K562 (cell line): ENCODE measurements at regions not wholly inside any gene's neighbourhood (a gene's known extent, or its start where the extent isn't known, plus 50 kb on each side); places are given as distances from the start of the nearest gene placed in this dataset.

Source experiments
- ADNP ChIP-seq: fragments of 200-800 bp; sonication (Bioruptor generic); IDR thresholded peaks from 2 replicates; pipeline ENCODE4 v1.6.1; 2016; ENCODE audit warnings: missing genetic modification characterization, missing compliant biosample characterization
- FOSL1 ChIP-seq: fragments of 200-800 bp; sonication (Bioruptor generic); conservative IDR thresholded peaks from 2 replicates; pipeline ENCODE4 v1.6.1; 2016; ENCODE audit warnings: missing genetic modification characterization, missing compliant biosample characterization
- FOXA1 ChIP-seq: fragments of 450-650 bp; IDR thresholded peaks from 2 replicates; pipeline ENCODE4 v1.6.1; 2016; ENCODE audit warnings: mild to moderate bottlenecking, borderline replicate concordance
- FOXK2 ChIP-seq, 2 experiments: fragments of 450-650 bp; IDR thresholded peaks in 1 of 2; conservative IDR thresholded peaks in 1 of 2; 2 replicates each; pipeline ENCODE4 v1.6.1; 2016; ENCODE audit warnings: low read depth in 2 of 2, mild to moderate bottlenecking in 1 of 2
- GABPA ChIP-seq: fragments of 200-800 bp; sonication (Bioruptor generic); conservative IDR thresholded peaks from 2 replicates; pipeline ENCODE4 v1.6.1; 2016; ENCODE audit warnings: low read depth, missing genetic modification characterization, missing compliant biosample characterization
- GTF2F1 ChIP-seq: IDR thresholded peaks from 2 replicates; pipeline ENCODE4 v1.6.1; 2011; ENCODE audit warnings: low read depth, low read length, improper control_type of control experiment
- HDAC1 ChIP-seq, 2 experiments: fragments of 450-650 bp; IDR thresholded peaks; 2 replicates each; pipeline ENCODE4 v1.6.1; 2016 to 2017; ENCODE audit warnings: inconsistent platforms in 1 of 2, mild to moderate bottlenecking in 1 of 2, moderate library complexity in 1 of 2
- MAFG ChIP-seq: fragments of 450-650 bp; conservative IDR thresholded peaks from 2 replicates; pipeline ENCODE4 v1.6.1; 2016; ENCODE audit warnings: missing genetic modification characterization, missing compliant biosample characterization
- MTA3 ChIP-seq: fragments of 450-650 bp; formaldehyde crosslinking; IDR thresholded peaks from 2 replicates; pipeline ENCODE4 v1.6.1; 2017; ENCODE audit warnings: mild to moderate bottlenecking, borderline replicate concordance
- POLR2A ChIP-seq: fragments of 450-650 bp; conservative IDR thresholded peaks from 2 replicates; pipeline ENCODE4 v1.6.1; 2016
- TF ChIP-seq, protein P1 (sequence below), 2 experiments: fragments of 450-650 bp in 1 of 2; sonication (generic) in 1 of 2; formaldehyde crosslinking; conservative IDR thresholded peaks; 2 replicates each; pipeline versions ENCODE4 v1.4.0 to v1.8.1; 2020 to 2022; ENCODE audit warnings: mild to moderate bottlenecking in 1 of 2, missing genetic modification reagents in 1 of 2
- TF ChIP-seq, protein P2 (sequence below): fragments of 250-450 bp; sonication (Bioruptor Pico); IDR thresholded peaks from 2 replicates; pipeline ENCODE4 v1.8.0; 2022; ENCODE audit warnings: moderate library complexity, mild to moderate bottlenecking, inconsistent platforms
- TF ChIP-seq, protein P3 (sequence below): sonication (generic); formaldehyde crosslinking; IDR thresholded peaks from 2 replicates; pipeline ENCODE4 v1.8.0; 2022; ENCODE audit warnings: missing genetic modification reagents, mild to moderate bottlenecking, moderate library complexity, borderline replicate concordance

DNA sequence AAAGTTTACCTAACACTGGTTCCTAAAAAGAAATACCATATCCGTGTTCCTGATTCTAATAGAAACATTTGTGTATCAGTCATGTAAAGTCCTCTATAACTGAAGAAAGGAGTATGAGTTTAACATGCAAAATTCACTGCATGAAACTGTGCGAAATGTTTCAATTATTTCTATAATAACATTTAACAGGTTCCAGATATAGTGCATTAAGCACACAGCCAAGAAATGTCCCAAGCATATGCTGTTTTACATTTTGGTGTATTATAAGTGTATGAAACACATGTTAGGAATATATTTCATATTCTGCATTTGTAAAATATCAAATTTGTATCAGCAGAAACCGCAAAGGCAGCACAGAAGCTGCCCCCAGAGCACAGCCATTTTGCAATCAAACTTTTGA is 764.9 kb downstream of the KCNJ2 start:
- TF ChIP-seq POLR2A: no peak
- no peak for TF ChIP-seq MTA3
- TF ChIP-seq GTF2F1: no peak
- no peak for TF ChIP-seq HDAC1 (IDR thresholded peaks at IDR 0.05)
- TF ChIP-seq FOXK2 (conservative IDR thresholded peaks at IDR 0.05 in 1 of 2, IDR thresholded peaks at IDR 0.05 in 1 of 2; ENCODE audit: low read depth in 2 of 2): no peak
- no peak for TF ChIP-seq MAFG (tag)
- TF ChIP-seq, protein P1, sequence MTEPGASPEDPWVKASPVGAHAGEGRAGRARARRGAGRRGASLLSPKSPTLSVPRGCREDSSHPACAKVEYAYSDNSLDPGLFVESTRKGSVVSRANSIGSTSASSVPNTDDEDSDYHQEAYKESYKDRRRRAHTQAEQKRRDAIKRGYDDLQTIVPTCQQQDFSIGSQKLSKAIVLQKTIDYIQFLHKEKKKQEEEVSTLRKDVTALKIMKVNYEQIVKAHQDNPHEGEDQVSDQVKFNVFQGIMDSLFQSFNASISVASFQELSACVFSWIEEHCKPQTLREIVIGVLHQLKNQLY (CRISPR knock-in tag; conservative IDR thresholded peaks at IDR 0.05): no peak
- TF ChIP-seq, protein P2, sequence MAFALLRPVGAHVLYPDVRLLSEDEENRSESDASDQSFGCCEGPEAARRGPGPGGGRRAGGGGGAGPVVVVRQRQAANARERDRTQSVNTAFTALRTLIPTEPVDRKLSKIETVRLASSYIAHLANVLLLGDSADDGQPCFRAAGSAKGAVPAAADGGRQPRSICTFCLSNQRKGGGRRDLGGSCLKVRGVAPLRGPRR (CRISPR knock-in tag): no peak
- TF ChIP-seq, protein P3, sequence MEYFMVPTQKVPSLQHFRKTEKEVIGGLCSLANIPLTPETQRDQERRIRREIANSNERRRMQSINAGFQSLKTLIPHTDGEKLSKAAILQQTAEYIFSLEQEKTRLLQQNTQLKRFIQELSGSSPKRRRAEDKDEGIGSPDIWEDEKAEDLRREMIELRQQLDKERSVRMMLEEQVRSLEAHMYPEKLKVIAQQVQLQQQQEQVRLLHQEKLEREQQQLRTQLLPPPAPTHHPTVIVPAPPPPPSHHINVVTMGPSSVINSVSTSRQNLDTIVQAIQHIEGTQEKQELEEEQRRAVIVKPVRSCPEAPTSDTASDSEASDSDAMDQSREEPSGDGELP (CRISPR knock-in tag): no peak
- TF ChIP-seq GABPA (tag): no peak
- no peak for TF ChIP-seq FOSL1 (tag)
- TF ChIP-seq FOXA1: no peak
- TF ChIP-seq ADNP (tag): no peak
